ENCODE measurements at regions not wholly inside any gene's neighbourhood (a gene's known extent, or its start where the extent isn't known, plus 50 kb on each side); places are given as distances from the start of the nearest gene placed in this dataset.

DNA sequence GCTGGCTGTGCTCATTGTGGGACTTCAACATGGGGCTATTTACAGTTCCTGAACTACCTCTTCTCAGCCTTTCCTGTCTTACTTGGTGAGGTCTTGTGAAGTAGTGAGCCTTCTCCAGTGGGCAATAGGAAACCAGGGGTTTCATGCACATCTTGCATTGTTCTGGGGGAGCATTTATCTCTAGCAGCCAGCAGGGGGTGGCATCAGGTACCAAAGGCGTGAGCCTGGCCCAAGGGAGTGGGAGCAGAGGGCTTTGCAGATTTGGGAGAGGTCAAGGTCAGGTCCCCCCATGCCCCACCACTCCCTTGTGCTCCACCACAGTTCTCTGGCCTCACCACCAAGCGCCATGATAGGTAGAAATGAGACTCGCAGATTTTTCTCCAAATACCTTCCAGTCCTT lies 85.4 kb upstream of the NPTX2 start:
- TF ChIP-seq, protein P1, sequence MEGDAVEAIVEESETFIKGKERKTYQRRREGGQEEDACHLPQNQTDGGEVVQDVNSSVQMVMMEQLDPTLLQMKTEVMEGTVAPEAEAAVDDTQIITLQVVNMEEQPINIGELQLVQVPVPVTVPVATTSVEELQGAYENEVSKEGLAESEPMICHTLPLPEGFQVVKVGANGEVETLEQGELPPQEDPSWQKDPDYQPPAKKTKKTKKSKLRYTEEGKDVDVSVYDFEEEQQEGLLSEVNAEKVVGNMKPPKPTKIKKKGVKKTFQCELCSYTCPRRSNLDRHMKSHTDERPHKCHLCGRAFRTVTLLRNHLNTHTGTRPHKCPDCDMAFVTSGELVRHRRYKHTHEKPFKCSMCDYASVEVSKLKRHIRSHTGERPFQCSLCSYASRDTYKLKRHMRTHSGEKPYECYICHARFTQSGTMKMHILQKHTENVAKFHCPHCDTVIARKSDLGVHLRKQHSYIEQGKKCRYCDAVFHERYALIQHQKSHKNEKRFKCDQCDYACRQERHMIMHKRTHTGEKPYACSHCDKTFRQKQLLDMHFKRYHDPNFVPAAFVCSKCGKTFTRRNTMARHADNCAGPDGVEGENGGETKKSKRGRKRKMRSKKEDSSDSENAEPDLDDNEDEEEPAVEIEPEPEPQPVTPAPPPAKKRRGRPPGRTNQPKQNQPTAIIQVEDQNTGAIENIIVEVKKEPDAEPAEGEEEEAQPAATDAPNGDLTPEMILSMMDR (conservative IDR thresholded peaks at IDR 0.05; ENCODE audit: low read length), result 0 out of 2 replicates have a peak, but pooled peaks have one; percentile 13
- TF ChIP-seq EZH2phosphoT487 (IDR thresholded peaks at IDR 0.05; ENCODE audit: borderline replicate concordance), result no peak

All from Loucy (cell line).